ENCODE measurements at regions not wholly inside any gene's neighbourhood (a gene's known extent, or its start where the extent isn't known, plus 50 kb on each side); places are given as distances from the start of the nearest gene placed in this dataset.

DNA sequence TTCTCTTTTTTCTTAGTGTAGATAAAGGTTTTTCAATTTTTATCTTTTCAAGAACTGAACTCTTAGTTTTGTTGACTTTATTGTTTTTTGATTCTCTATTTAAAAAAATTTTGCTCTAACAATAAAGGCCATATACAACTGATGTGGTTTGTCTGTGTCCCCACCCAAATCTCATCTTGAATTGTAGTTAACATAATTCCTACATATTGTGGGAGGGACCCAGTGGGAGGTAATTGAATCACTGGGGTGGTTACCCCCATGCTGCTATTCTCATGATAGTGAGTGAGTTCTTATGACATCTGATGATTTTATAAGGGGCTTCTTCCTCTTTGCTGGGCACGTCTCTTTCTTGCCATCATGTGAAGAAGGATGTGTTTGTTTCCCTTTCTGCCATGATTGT, 199.8 kb downstream of the DHX35 start:
- DNase-seq = no peak

DNA sequence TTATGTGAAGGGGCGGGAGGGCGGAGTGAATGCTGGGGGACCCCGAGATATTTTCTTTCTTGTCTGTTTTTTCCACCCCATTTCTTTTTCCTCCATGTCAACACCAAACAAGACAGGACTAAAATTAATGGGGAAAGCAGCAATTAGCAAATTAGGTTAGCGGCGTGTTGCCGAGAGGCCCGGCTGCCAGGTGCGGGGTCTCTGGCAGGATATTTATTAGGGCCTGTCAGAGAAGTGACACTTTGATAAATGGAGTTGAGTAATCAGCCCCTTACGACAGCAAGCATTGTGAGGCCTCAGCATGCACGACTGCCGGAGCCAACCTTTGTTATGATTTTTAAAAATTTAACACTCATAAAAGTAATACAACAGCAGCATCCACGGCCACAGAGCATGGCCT, 193.8 kb downstream of the DHX35 start:
- DNase-seq = no peak

GRCh38 chr20:39152742-39153141, 190.6 kb downstream of the DHX35 start:
- DNase-seq = no peak

GRCh38 chr20:39152126-39152525, 190.0 kb downstream of the DHX35 start:
- DNase-seq = no peak

DNA sequence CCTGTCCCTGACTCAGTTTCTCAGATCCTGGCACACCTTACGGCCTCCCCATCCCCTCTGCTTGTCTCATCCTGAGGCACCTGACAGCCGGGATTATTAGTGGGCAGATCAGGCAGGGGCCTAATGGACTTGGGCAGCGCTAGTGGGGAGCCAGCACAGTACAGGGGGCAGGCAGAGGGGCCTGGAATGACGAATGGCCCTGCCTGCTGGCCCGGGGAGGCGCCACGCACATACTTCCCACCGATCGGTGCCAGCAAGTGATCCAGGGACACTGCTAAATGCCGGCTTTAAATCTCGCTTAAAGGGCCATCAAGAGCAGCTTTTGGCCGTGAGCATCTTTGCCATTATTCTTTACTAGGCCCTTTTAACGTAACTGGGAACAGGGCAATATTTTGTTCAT, 188.4 kb downstream of the DHX35 start:
- no peak for DNase-seq

- DNase-seq = no peak
These were observed 184.2 kb downstream of the DHX35 start for GRCh38 chr20:39146394-39146793.

- no peak for DNase-seq
These were observed 183.8 kb downstream of the DHX35 start for GRCh38 chr20:39145921-39146320.

DNA sequence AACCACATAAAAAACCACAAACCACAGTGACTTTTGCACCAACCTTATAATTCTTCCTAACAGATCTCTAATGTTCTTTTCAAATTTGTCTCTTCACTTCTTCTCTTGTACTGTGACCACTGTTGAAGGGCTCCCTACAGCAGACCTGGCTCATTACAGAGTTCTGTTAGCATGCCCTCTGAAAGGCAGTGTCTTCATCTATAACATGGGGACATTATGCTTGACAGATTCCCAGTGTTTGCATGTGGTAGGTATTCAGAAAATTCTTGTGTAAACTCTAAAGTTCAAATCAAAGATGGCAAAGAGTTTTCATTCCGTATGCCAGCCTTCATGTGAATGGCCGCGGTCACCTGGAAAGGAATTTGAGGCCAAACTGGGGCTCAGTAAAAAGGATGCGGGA, 182.6 kb downstream of the DHX35 start:
- no peak for DNase-seq

DNA sequence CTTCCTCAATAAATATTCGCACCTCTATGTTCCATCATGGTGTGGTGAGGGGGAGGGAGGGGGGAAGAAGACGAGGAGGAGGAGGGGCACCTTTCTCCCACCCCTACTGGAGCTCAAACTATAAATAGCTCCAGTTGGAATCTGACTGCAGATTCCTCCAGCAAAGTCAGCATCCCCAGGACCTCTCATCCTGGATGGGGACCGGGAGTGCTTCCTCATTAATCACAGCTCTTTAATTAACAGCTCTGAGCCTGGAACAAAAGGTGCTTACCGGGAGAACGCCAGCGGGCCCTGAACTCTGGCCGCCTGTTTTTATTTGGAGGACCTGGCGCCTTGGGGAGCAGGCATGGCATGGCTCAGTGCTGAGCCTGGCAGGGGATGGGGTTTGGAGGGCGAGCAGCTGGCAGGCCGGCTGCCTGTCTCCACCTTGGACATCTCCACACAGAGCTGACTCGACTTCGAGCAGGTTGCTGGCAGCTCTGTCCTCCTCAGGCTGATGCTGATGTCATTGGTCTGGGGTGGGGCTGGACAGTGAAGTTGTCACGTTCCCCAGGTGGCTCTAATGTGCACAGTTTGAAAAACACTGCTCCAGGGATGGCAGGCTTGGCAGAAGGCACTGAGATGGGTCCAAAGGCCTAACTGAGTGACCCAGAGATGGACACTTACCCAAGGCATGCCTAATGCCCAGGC, 180.4 kb downstream of the DHX35 start:
- DNase-seq = no peak

DNA sequence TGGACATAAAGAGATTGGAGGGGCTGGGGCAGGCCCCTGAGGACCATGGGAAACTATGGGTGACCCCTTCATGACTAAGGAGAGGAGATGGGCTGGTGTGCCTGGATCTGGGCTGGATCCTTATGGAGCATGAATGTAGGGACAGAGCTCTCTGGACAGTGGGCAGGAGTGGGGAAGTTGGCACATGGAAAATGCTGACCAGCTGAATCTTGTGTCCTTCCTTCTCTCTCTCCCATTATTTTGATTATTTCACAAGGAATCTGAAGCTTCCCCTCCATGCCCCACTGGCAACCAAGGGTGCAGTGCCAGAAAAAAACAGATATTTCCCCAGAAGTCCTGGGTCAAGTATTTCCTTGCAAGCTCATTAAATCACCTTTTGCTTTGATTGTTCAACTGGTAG, 175.2 kb downstream of the DHX35 start:
- no peak for DNase-seq

DNA sequence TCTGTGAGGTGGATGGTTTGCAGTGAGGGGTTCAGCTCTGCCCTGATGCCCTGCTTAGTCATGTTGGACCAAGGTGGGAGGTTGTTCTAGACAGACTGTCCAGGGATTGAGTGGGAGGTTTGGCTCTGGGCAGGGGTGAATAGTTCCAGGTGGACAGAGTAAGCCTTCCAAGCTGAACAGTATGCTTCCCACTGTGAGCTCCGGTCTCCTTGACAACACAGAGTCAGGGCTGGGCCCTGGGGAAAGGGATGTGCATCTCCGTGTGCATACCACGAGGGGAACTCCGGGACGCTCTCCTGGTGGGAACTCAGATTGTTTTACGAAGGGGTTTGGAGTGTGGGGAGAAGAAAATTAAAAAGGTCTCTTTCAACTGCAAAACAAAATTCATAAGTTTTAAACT, 174.7 kb downstream of the DHX35 start:
- no peak for DNase-seq

DNA sequence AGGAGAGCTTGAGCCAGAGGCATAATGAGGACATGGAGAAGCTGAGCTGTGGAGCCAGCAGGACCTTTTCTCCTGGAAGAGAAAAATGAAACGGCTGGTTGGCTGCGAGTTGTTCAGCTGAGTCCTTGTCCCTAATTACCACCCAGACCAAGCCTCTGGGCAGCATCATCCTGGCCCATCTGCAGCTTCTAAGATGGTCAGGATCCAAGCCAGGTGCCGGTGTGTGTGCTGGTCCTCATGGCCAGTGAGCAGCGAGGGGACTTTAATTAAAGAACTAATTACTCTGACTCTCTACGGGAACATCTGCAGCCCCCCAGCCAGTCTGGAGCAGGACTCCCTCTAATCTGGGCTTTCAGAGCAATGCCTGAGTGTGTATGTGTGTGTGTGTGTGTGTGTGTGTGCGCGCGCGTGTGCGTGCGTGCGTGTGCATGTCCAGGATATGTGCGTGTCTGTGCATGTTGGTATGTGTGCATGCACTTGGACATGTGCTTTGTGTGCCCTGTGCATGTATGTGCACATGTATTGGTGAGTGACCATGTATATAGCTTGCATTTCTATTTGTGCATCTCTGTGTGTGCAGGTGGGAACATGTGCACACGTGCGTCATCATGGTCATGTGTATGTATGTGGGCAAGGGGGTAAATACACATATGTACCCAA, 173.9 kb downstream of the DHX35 start:
- DNase-seq = no peak

- DNase-seq = no peak
These were observed 171.1 kb downstream of the DHX35 start for GRCh38 chr20:39133201-39133600.

DNA sequence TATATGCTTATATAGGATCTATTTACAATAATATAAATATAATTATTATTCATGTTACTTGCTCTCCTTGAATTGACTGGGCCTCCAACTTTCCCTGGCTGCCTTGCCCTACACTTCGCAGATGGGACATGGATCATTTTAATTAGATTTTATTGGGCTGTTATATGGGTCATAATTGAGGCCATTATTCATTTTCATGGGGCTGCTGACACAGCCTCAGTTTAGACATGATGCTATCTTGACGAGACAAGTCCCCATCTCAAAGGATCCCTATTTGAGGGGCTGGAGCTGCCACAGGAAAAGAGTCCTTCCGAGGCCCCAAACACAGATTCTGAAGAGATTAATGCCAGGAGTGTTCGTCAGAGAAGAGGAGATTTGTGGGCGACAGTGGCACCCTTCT, 170.4 kb downstream of the DHX35 start:
- DNase-seq = no peak

DNA sequence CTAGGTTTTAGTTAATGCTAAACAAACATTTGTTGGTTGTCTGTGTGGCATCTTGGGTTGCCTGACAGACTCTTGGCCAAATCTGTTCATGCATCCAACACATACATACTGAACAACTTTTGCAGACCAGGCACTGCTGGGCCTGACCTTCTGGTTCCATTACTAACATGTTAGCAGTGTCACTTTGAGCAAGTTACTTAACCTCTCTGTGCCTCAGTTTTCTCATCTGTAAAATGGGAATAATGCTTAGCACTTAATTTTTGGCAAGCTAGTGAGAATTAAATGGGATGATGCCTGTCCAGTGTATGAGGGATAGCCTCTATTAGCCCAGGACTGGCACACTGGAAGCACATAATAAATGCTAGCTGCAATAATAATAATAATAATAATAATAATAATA, 169.9 kb downstream of the DHX35 start:
- DNase-seq = no peak

DNA sequence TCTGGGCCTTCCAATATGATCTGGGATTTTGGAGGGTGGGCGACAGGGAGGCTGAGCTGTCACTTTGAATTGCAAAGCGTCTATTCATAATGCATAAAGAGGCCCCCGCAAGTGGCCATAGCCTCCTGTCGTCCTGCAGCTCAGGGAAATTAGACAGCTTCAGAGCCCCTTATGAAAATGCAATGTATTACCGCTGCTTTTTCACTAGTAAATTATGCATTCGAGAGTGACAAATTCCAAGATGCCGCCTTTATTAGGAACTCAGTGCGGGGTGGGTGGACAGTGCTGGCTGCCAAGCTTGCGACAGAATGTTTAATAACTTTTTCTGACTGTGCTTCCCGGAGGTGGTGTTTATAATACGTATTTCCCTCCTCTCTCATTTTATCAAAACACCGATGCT, 168.5 kb downstream of the DHX35 start:
- DNase-seq = no peak

- no peak for DNase-seq
These were observed 167.4 kb downstream of the DHX35 start for GRCh38 chr20:39129523-39129922.

- DNase-seq = no peak
These were observed 161.9 kb downstream of the DHX35 start for GRCh38 chr20:39124064-39124463.

- DNase-seq = no peak
These were observed 161.0 kb downstream of the DHX35 start for GRCh38 chr20:39123185-39123557.

DNA sequence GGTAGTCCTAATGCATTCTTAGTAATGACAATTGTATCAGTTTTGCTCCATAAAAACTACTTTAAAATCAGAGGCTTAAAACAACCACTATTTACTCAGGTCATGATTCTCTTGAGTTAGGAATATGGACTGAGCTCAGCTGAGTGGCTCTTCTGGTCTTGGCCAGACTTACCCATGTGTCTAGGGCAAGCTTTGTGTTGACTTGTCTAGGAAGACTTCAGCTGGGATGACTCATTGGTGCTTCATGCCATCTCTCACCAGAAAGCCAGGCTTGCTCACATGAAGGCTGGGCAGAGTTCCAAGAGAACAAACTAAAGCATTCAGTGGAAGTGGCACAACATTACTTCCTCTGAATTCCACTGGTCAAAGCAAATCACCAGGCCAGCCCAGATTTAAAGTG, 155.3 kb downstream of the DHX35 start:
- no peak for DNase-seq

GRCh38 chr20:39116020-39116419, 153.9 kb downstream of the DHX35 start:
- no peak for DNase-seq

DNA sequence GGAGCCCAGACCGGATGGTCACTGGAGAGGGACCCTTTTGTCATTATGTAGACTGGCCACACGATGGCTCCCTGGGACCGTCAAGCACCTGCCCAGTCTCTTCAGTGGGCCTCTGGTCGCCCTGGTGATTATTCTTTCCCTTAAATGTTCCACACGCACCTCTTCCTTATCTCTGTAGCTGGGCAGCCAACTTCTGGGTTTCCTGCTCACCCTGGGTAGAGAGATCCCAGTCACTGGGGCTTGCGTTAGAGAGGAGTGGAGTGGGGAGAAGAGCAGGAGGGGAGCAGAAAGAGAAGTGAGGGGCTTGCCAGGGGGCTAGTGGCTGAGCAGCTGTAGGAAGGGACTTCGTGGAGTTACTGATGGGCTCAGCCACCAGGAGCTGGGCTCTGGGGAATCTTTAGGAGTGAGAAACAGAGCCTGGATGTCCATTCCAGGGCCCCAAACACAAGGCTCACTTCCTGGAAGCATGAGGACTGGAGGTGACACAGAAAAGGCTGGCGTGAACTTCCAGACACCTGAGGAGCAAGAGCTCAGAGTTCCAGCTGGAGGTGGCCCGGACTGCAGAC, 150.1 kb downstream of the DHX35 start:
- peak; percentile 4 for DNase-seq

GRCh38 chr20:39111359-39112177, 149.4 kb downstream of the DHX35 start:
- DNase-seq = no peak

GRCh38 chr20:39110819-39111136, 148.6 kb downstream of the DHX35 start:
- no peak for DNase-seq
